ENCODE measurements at regions not wholly inside any gene's neighbourhood (a gene's known extent, or its start where the extent isn't known, plus 50 kb on each side); places are given as distances from the start of the nearest gene placed in this dataset.
"Not testable (repeated sequence)": the region's sequence is repeated elsewhere in the genome, so short reads cannot be mapped to it uniquely, and the experiment has no call there.

- H3K9me3 Mint-ChIP-seq, H3K27me3 Mint-ChIP-seq, H3K27ac Mint-ChIP-seq, POLR2A ChIA-PET, H3K4me3 Mint-ChIP-seq, CTCF ChIA-PET, DNase-seq: not testable (repeated sequence)
- intact Hi-C loops (cut with micrococcal nuclease): loop anchor here (5.0 kb wide), 1 partner anchor 92 kb away; no protein-coding TSS in a partner anchor
- H3K4me1 Mint-ChIP-seq (ENCODE audit: low read depth): peaks cover 15% of the 10 kb centered on the region
- H3K36me3 Mint-ChIP-seq: peaks cover 43% of the 10 kb centered on the region
Observed at GRCh38 chr10:28085760-28086159, 86.9 kb upstream of the ODAD2 start.

- intact Hi-C loops (cut with micrococcal nuclease): no loop called here
- no peak for DNase-seq
- POLR2A ChIA-PET: no interaction called here
- H3K27ac Mint-ChIP-seq: no peak overlapping the region
- H3K4me1 Mint-ChIP-seq (ENCODE audit: low read depth): peaks cover 5% of the 10 kb centered on the region
- H3K9me3 Mint-ChIP-seq: peaks cover 7% of the 10 kb centered on the region
- H3K27me3 Mint-ChIP-seq: no peaks in the 10 kb centered on the region
- peaks cover 32% of the 10 kb centered on the region for H3K36me3 Mint-ChIP-seq
- H3K4me3 Mint-ChIP-seq: no peak overlapping the region
- CTCF ChIA-PET: no interaction called here
Observed at GRCh38 chr10:28082885-28083284, 84.0 kb upstream of the ODAD2 start.

- Mint-ChIP-seq H3K27ac (no peak overlapping the region), H3K4me3 (no peak overlapping the region), H3K27me3 (no peaks in the 10 kb centered on the region), H3K4me1 (ENCODE audit: low read depth) (no peaks in the 10 kb centered on the region), H3K36me3 (peaks cover 26% of the 10 kb centered on the region), H3K9me3 (peaks cover 7% of the 10 kb centered on the region)
- intact Hi-C loops (cut with micrococcal nuclease): no loop called here
- DNase-seq: no peak
- CTCF ChIA-PET: no interaction called here
- POLR2A ChIA-PET: no interaction called here
Observed at GRCh38 chr10:28082316-28082715, 83.4 kb upstream of the ODAD2 start.

- Mint-ChIP-seq H3K9me3 (no peaks in the 10 kb centered on the region), H3K27me3 (no peaks in the 10 kb centered on the region), H3K36me3 (peaks cover 7% of the 10 kb centered on the region), H3K4me3 (no peak overlapping the region), H3K27ac (no peak overlapping the region), H3K4me1 (ENCODE audit: low read depth) (no peaks in the 10 kb centered on the region)
- POLR2A ChIA-PET: no interaction called here
- intact Hi-C loops (cut with micrococcal nuclease): no loop called here
- CTCF ChIA-PET: interaction anchor here (0.9 kb wide), 1 partner anchor 17 kb away, joined by 3 read pairs; no protein-coding TSS in a partner anchor
- no peak for DNase-seq
Observed at GRCh38 chr10:28077889-28078288, 79.0 kb upstream of the ODAD2 start.

GRCh38 chr10:28075424-28075823, 76.5 kb upstream of the ODAD2 start:
- H3K27me3 Mint-ChIP-seq: no peaks in the 10 kb centered on the region
- no peak overlapping the region for H3K4me3 Mint-ChIP-seq
- no peaks in the 10 kb centered on the region for H3K4me1 Mint-ChIP-seq (ENCODE audit: low read depth)
- peaks cover 10% of the 10 kb centered on the region for H3K36me3 Mint-ChIP-seq
- POLR2A ChIA-PET: no interaction called here
- DNase-seq: no peak
- no peaks in the 10 kb centered on the region for H3K9me3 Mint-ChIP-seq
- intact Hi-C loops (cut with micrococcal nuclease): no loop called here
- CTCF ChIA-PET: no interaction called here
- no peak overlapping the region for H3K27ac Mint-ChIP-seq

DNA sequence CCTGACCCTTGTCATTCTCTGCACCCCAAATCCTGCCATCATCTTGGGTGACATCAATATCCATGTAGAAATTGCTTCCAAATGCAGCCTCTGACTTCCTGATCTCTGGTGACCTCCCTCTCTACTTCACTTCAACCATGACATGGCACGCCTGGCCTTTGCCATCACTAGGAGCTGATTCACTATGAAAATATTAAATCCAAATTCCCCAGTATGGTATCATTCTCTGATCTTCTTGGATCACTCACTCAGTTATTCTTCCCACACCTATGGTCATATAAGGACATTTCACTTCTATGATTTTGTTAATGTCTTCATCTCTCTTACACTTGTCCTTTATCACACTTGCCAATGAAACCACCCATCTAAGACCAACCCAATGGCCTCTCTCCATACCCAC, 73.7 kb upstream of the ODAD2 start:
- H3K9me3 Mint-ChIP-seq: no peaks in the 10 kb centered on the region
- ChIA-PET POLR2A (no interaction called here), CTCF (no interaction called here)
- DNase-seq: no peak
- H3K27me3 Mint-ChIP-seq: no peaks in the 10 kb centered on the region
- H3K4me3 Mint-ChIP-seq: no peak overlapping the region
- intact Hi-C loops (cut with micrococcal nuclease): no loop called here
- no peak overlapping the region for H3K27ac Mint-ChIP-seq
- peaks cover 16% of the 10 kb centered on the region for H3K36me3 Mint-ChIP-seq
- no peaks in the 10 kb centered on the region for H3K4me1 Mint-ChIP-seq (ENCODE audit: low read depth)

DNA sequence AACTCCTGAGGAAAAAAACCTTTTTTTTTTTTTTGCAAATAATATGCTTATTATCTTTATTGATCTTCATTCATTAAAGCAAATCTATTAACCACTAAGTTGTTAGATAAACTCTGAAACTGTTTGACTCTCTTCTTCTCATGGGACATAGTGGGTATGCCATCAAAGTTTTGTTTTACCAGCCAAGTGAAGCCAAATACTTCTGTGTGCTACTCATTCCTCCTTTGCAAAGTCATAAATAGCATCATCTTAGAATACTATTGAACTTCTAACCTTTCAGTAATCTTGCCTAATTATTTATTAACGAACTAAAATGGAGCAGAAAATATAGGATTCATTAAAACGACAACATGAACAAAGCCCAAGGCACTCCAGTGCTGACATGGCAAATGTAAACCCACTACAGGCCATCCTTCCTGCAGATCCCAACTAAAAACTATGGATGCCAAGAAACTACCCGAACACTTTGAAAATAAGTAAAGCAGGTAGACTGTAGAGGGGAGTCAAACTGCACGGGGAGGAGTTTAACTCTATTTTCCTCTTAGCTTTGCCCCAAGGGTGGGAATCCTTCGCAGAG, 61.2 kb upstream of the ODAD2 start:
- no peaks in the 10 kb centered on the region for H3K9me3 Mint-ChIP-seq
- no peak for DNase-seq
- H3K27me3 Mint-ChIP-seq: no peaks in the 10 kb centered on the region
- no peaks in the 10 kb centered on the region for H3K4me1 Mint-ChIP-seq (ENCODE audit: low read depth)
- ChIA-PET POLR2A (no interaction called here), CTCF (interaction anchor here (0.7 kb wide), 1 partner anchor 47 kb away, joined by 6 read pairs; no protein-coding TSS in a partner anchor)
- no peak overlapping the region for H3K27ac Mint-ChIP-seq
- intact Hi-C loops (cut with micrococcal nuclease): no loop called here
- peaks cover 32% of the 10 kb centered on the region for H3K36me3 Mint-ChIP-seq
- no peak overlapping the region for H3K4me3 Mint-ChIP-seq

GRCh38 chr10:28058746-28059145, 59.9 kb upstream of the ODAD2 start:
- Mint-ChIP-seq H3K4me1 (ENCODE audit: low read depth) (no peaks in the 10 kb centered on the region), H3K27ac (no peak overlapping the region), H3K36me3 (peaks cover 39% of the 10 kb centered on the region), H3K4me3 (no peak overlapping the region), H3K27me3 (no peaks in the 10 kb centered on the region), H3K9me3 (no peaks in the 10 kb centered on the region)
- intact Hi-C loops (cut with micrococcal nuclease): no loop called here
- CTCF ChIA-PET: no interaction called here
- POLR2A ChIA-PET: no interaction called here
- no peak for DNase-seq

DNA sequence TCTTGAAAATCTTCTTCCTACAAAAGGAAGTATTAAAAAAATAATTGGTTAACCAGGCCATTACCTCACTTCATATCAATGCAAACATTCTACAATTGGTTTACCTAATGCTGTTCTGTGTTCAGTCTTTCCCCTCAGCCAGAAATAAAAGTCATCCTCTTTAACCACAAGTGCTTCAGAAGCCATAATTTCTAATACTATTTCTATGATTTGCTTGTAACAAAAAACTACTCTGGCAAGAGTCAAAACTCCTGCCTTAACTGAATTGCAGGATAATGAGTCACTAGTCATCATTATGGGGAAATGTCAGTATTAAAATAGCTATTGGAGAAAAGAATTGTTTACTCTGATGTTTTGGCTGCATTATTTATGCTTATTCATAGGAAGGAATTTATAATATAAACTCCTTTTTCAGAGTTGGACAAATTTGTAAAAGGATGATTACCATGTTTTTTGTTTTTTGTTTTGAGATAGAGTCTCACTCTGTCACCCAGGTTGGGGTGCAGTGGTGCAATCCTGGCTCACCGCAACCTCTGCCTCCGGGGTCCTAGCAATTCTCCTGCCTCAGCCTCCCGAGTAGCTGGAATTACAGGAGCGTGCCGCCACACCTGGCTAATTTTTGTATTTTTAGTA, 55.5 kb upstream of the ODAD2 start:
- no peak for DNase-seq
- intact Hi-C loops (cut with micrococcal nuclease): no loop called here
- POLR2A ChIA-PET: no interaction called here
- H3K27me3 Mint-ChIP-seq: no peaks in the 10 kb centered on the region
- peaks cover 42% of the 10 kb centered on the region for H3K36me3 Mint-ChIP-seq
- CTCF ChIA-PET: no interaction called here
- no peak overlapping the region for H3K4me3 Mint-ChIP-seq
- H3K9me3 Mint-ChIP-seq: no peaks in the 10 kb centered on the region
- H3K27ac Mint-ChIP-seq: no peak overlapping the region
- H3K4me1 Mint-ChIP-seq (ENCODE audit: low read depth): no peaks in the 10 kb centered on the region

DNA sequence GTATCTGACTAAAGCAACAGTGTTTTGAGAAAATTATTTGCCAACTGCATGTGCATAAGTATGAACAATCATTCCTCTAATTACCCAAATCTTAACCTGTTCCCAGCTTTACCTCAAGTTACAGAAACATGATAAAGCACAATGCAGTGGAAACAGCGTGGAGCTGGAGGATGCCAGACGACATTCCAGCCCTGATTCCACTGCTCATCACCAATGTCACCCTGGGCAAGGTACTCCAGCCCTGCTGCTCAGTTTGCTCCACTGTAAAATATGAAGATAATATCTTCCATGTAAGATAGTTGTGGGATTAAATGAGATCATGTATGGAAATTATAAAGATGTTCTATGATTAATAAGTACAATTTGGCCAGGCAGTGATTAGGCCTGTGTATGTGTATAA, 50.4 kb upstream of the ODAD2 start:
- Mint-ChIP-seq H3K27me3 (no peaks in the 10 kb centered on the region), H3K4me1 (ENCODE audit: low read depth) (no peaks in the 10 kb centered on the region), H3K9me3 (peaks cover 3% of the 10 kb centered on the region), H3K4me3 (no peak overlapping the region), H3K36me3 (peaks cover 16% of the 10 kb centered on the region), H3K27ac (no peak overlapping the region)
- POLR2A ChIA-PET: no interaction called here
- CTCF ChIA-PET: interaction anchor here (0.6 kb wide), 1 partner anchor 129 kb away, joined by 3 read pairs; no protein-coding TSS in a partner anchor
- intact Hi-C loops (cut with micrococcal nuclease): no loop called here
- DNase-seq: no peak
